A673 (cell line): ENCODE measurements at regions not wholly inside any gene's neighbourhood (a gene's known extent, or its start where the extent isn't known, plus 50 kb on each side); places are given as distances from the start of the nearest gene placed in this dataset.
A peak's percentile ranks its signal among the peaks of the same experiment; 100 is the strongest.

Experiments used
- CTCF ChIP-seq: fragments of 300-800, 200-600 bp; sonication (generic); conservative IDR thresholded peaks from 2 replicates; pipeline ENCODE4 v1.5.1; 2017; ENCODE audit warnings: low read depth, mild to moderate bottlenecking, antibody characterized with exemption, low read length, moderate library complexity, mixed read lengths
- EZH2 ChIP-seq: fragments of 200-600 bp; sonication (generic); IDR thresholded peaks from 2 replicates; pipeline ENCODE4 v1.6.1; 2017; ENCODE audit warnings: borderline replicate concordance, low read depth, mild to moderate bottlenecking, mixed read lengths, antibody characterized with exemption, low read length; ENCODE audit not compliant: poor library complexity, severe bottlenecking

- TF ChIP-seq CTCF: peak; percentile 55
- no peak for TF ChIP-seq EZH2
Measured at GRCh38 chr13:46962281-46962941, 65.6 kb upstream of the HTR2A start.
